ENCODE measurements at regions not wholly inside any gene's neighbourhood (a gene's known extent, or its start where the extent isn't known, plus 50 kb on each side); places are given as distances from the start of the nearest gene placed in this dataset.

GRCh38 chr3:147589016-147589415 is 179.9 kb downstream of the ZIC1 start:
- TF ChIP-seq POLR2A (IDR thresholded peaks at IDR 0.05; ENCODE audit: low read depth, low read length) (no peak), PAX5 (IDR thresholded peaks at IDR 0.05; ENCODE audit: insufficient read depth, low read length, severe bottlenecking) (no peak), POLR2AphosphoS5 (IDR thresholded peaks at IDR 0.05; ENCODE audit: low read depth, low read length) (no peak), TAF1 (IDR thresholded peaks at IDR 0.05; ENCODE audit: low read depth, low read length) (no peak), POU2F2 (IDR thresholded peaks at IDR 0.05; ENCODE audit: low read depth, low read length) (no peak), SPI1 (IDR thresholded peaks at IDR 0.05; ENCODE audit: low read depth, low read length) (no peak)

Data from GM12891 (cell line).